HCT116 (cell line): ENCODE measurements at regions not wholly inside any gene's neighbourhood (a gene's known extent, or its start where the extent isn't known, plus 50 kb on each side); places are given as distances from the start of the nearest gene placed in this dataset.
"Not testable (repeated sequence)": the region's sequence is repeated elsewhere in the genome, so short reads cannot be mapped to it uniquely, and the experiment has no call there.

ENCODE experiments used
- ATAC-seq: fragments of 200-7000 bp; cut with Tn5 transposase; 2 replicates; pipeline ENCODE4 v1.9.1; 2020; ENCODE audit warnings: mild to moderate bottlenecking, moderate library complexity
- BruUV-seq: library from RNA; stranded (reverse); fragments of 400-500 nt; replicated peaks from 2 replicates; lab custom pipeline; 2021; lab: Mats Ljungman, UMichigan
- CTCF ChIA-PET: fragments of 300-600 bp; sonication (Branson Sonifier 250); formaldehyde crosslinking; loops from one replicate; lab custom pipeline; 2021; ENCODE audit warnings: antibody characterized with exemption; lab: Charles Lee
- POLR2A ChIA-PET: fragments of 300-600, 350-600 bp; sonication (Branson Sonifier 250); formaldehyde crosslinking; loops from one replicate; lab custom pipeline; 2021; ENCODE audit warnings: antibody characterized with exemption; lab: Charles Lee
- RAD21 ChIA-PET, 2 experiments: fragments of 300-600 bp; sonication (Branson Sonifier 250); formaldehyde crosslinking; loops; one replicate each; lab custom pipeline; 2023; ENCODE audit warnings: low total read pairs in 2 of 2; ENCODE audit not compliant: uncharacterized antibody in 2 of 2, unreplicated experiment in 2 of 2, low non-redundant PET in 1 of 2; lab: Charles Lee
- DNase-seq: peaks from one replicate; pipeline ENCODE4 v3.0.0-alpha.2; 2010; ENCODE audit warnings: low read depth, low spot score
- H2AFZ ChIP-seq: fragments of 200-600 bp; shearing (Covaris generic), sonication (generic); 2 replicates; pipeline ENCODE4 v1.6.1; 2017; ENCODE audit warnings: low read depth, mixed run types, mixed read lengths, antibody characterized with exemption, low read length; ENCODE audit not compliant: poor library complexity, severe bottlenecking
- H3K27ac ChIP-seq: 2 replicates; pipeline ENCODE4 v1.5.1; 2012; ENCODE audit warnings: low read depth, low read length
- H3K27me3 ChIP-seq: fragments of 200-600 bp; sonication (generic); 2 replicates; pipeline ENCODE4 v1.6.1; 2016; ENCODE audit warnings: mixed run types, low read length, mixed read lengths; ENCODE audit not compliant: insufficient read depth
- H3K36me3 ChIP-seq, 2 experiments: fragments of 200-500 bp in 1 of 2; fragments of 200-600 bp in 1 of 2; sonication (Bioruptor generic) in 1 of 2; sonication (generic) in 1 of 2; 2 replicates each; pipeline versions ENCODE4 v1.5.1 to v1.6.1; 2014 to 2016; ENCODE audit warnings: low read length in 2 of 2, inconsistent platforms in 1 of 2, mixed read lengths in 1 of 2, mixed run types in 1 of 2; ENCODE audit not compliant: insufficient read depth in 2 of 2, control insufficient read depth in 1 of 2
- H3K4me1 ChIP-seq, 2 experiments: fragments of 200-600 bp in 1 of 2; sonication (generic) in 1 of 2; 2 replicates each; pipeline versions ENCODE4 v1.5.1 to v1.6.1; 2012 to 2017; ENCODE audit warnings: low read length in 2 of 2, inconsistent platforms in 1 of 2, mild to moderate bottlenecking in 1 of 2, mixed read lengths in 1 of 2, mixed run types in 1 of 2, moderate library complexity in 1 of 2; ENCODE audit not compliant: insufficient read depth in 2 of 2, control insufficient read depth in 1 of 2
- H3K4me2 ChIP-seq: fragments of 200-600 bp; sonication (generic); 2 replicates; pipeline ENCODE4 v1.6.1; 2017; ENCODE audit warnings: mixed run types, low read length, mixed read lengths
- H3K4me3 ChIP-seq, 2 experiments: fragments of 200-600 bp in 1 of 2; sonication (generic) in 1 of 2; replicated peaks in 1 of 2; 2 replicates each; pipeline ENCODE4 v1.5.1; 2011 to 2016; ENCODE audit warnings: low read length in 2 of 2, control low read depth in 1 of 2, low read depth in 1 of 2, mild to moderate bottlenecking in 1 of 2, mixed read lengths in 1 of 2, mixed run types in 1 of 2
- H3K79me2 ChIP-seq: fragments of 200-600 bp; sonication (generic); 2 replicates; pipeline ENCODE4 v1.6.1; 2017; ENCODE audit warnings: mild to moderate bottlenecking, mixed run types, low read length, moderate library complexity, mixed read lengths; ENCODE audit not compliant: insufficient read depth
- H3K9ac ChIP-seq: fragments of 200-600 bp; sonication (generic); 2 replicates; pipeline ENCODE4 v1.6.1; 2016; ENCODE audit warnings: low read length, mixed read lengths
- H3K9me2 ChIP-seq: fragments of 200-600 bp; sonication (generic), shearing (Covaris generic); 2 replicates; pipeline ENCODE4 v1.6.1; 2017; ENCODE audit warnings: mixed run types, mild to moderate bottlenecking, moderate library complexity; ENCODE audit not compliant: insufficient read depth
- H3K9me3 ChIP-seq, 2 experiments: fragments of 200-500 bp in 1 of 2; fragments of 200-600 bp in 1 of 2; sonication (Bioruptor generic) in 1 of 2; sonication (generic) in 1 of 2; 2 replicates each; pipeline ENCODE4 v1.6.1; 2014 to 2017; ENCODE audit warnings: low read length in 2 of 2, mixed read lengths in 2 of 2, inconsistent platforms in 1 of 2, low read depth in 1 of 2, mild to moderate bottlenecking in 1 of 2, mixed run types in 1 of 2, moderate library complexity in 1 of 2; ENCODE audit not compliant: control insufficient read depth in 1 of 2, insufficient read depth in 1 of 2
- H4K20me1 ChIP-seq: fragments of 200-600 bp; sonication (generic), shearing (Covaris generic); 2 replicates; pipeline ENCODE4 v1.6.1; 2017; ENCODE audit warnings: mixed run types, mild to moderate bottlenecking, moderate library complexity; ENCODE audit not compliant: insufficient read depth
- ATF3 ChIP-seq: IDR thresholded peaks from 2 replicates; pipeline ENCODE4 v1.6.1; 2012
- CBX3 ChIP-seq: IDR thresholded peaks from 2 replicates; pipeline ENCODE4 v1.6.1; 2012; ENCODE audit warnings: low read depth
- CEBPB ChIP-seq: IDR thresholded peaks from 2 replicates; pipeline ENCODE4 v1.6.1; 2012; ENCODE audit warnings: low read depth
- CTCF ChIP-seq, 3 experiments: fragments of 200-600 bp in 1 of 3; sonication (generic) in 1 of 3; IDR thresholded peaks in 2 of 3; conservative IDR thresholded peaks in 1 of 3; 2 replicates each; pipeline ENCODE4 v1.5.1; 2012 to 2017; ENCODE audit warnings: low read depth in 2 of 3, low read length in 2 of 3, antibody characterized with exemption in 1 of 3, borderline replicate concordance in 1 of 3, control low read depth in 1 of 3, mild to moderate bottlenecking in 1 of 3, mixed read lengths in 1 of 3, mixed run types in 1 of 3, moderate library complexity in 1 of 3; ENCODE audit not compliant: insufficient read depth in 1 of 3
- EGR1 ChIP-seq: IDR thresholded peaks from 2 replicates; pipeline ENCODE4 v1.6.1; 2012; ENCODE audit warnings: low read depth
- EZH2 ChIP-seq: fragments of 200-600 bp; sonication (generic); IDR thresholded peaks from 2 replicates; pipeline ENCODE4 v1.6.1; 2017; ENCODE audit warnings: antibody characterized with exemption, mixed run types
- FOSL1 ChIP-seq: IDR thresholded peaks from 2 replicates; pipeline ENCODE4 v1.6.1; 2012; ENCODE audit warnings: low read depth
- JUND ChIP-seq: IDR thresholded peaks from 2 replicates; pipeline ENCODE4 v1.6.1; 2012
- MAX ChIP-seq: IDR thresholded peaks from 2 replicates; pipeline ENCODE4 v1.6.1; 2012
- REST ChIP-seq: IDR thresholded peaks from 2 replicates; pipeline ENCODE4 v1.6.1; 2012; ENCODE audit warnings: low read depth
- SP1 ChIP-seq: IDR thresholded peaks from 2 replicates; pipeline ENCODE4 v1.6.1; 2012; ENCODE audit warnings: low read depth
- SRF ChIP-seq: IDR thresholded peaks from 2 replicates; pipeline ENCODE4 v1.6.1; 2012; ENCODE audit warnings: low read depth
- ZBTB33 ChIP-seq: IDR thresholded peaks from 2 replicates; pipeline ENCODE4 v1.6.1; 2011; ENCODE audit warnings: mild to moderate bottlenecking, low read length, moderate library complexity; ENCODE audit not compliant: insufficient replicate concordance; ENCODE audit errors: extremely low read depth
- intact Hi-C: fragments of 100-400 bp; cut with micrococcal nuclease; formaldehyde crosslinking; loops from 2 replicates; pipeline ENCODE4 v1.10.0; 2022

- Histone ChIP-seq H3K9me3 (no peaks in the 10 kb centered on the region), H3K79me2 (no peaks in the 10 kb centered on the region), H3K36me3 (no peaks in the 10 kb centered on the region), H3K27ac (no peak overlapping the region), H3K27me3 (no peaks in the 10 kb centered on the region), H3K4me3 (no peak overlapping the region), H3K4me1 (peaks cover 0 to 13% of the 10 kb centered on the region in 2 experiments; a peak in 2 of 4 replicates), H3K4me2 (peak overlapping the region; percentile 43), H4K20me1 (no peaks in the 10 kb centered on the region), H3K9me2 (no peaks in the 10 kb centered on the region), H3K9ac (no peak overlapping the region), H2AFZ (peak overlapping the region; percentile 7)
- intact Hi-C loops, result no loop called here
- ChIA-PET RAD21 (no interaction called here), CTCF (no interaction called here), POLR2A (interaction anchor here (0.8 kb wide), 1 partner anchor 13 kb away, joined by 4 read pairs; no protein-coding TSS in a partner anchor)
- peak; percentile 75 for DNase-seq
- BruUV-seq, result no TSS peak
- ATAC-seq, result peak; percentile 88
- no peak for TF ChIP-seq ZBTB33
- peak; percentile 37; the same call in 1 of the 2 replicates for TF ChIP-seq ATF3
- no peak for TF ChIP-seq CTCF (IDR thresholded peaks at IDR 0.05 in 2 of 3, conservative IDR thresholded peaks at IDR 0.05 in 1 of 3; ENCODE audit: borderline replicate concordance in 1 of 3, insufficient read depth in 1 of 3, low read depth in 2 of 3, low read length in 2 of 3)
- peak; percentile 86 for TF ChIP-seq FOSL1
- TF ChIP-seq CEBPB, result peak; percentile 51; the same call in 1 of the 2 replicates
- peak; percentile 77 for TF ChIP-seq JUND
- TF ChIP-seq SRF, result no peak
- no peak for TF ChIP-seq EZH2
- no peak for TF ChIP-seq EGR1
- peak; percentile 13; the same call in 1 of the 2 replicates for TF ChIP-seq CBX3
- TF ChIP-seq SP1, result peak; percentile 76
- TF ChIP-seq MAX, result no peak
- no peak for TF ChIP-seq REST
Observed at GRCh38 chr1:188027613-188028012, 1198.9 kb downstream of the PLA2G4A start.

- H2AFZ ChIP-seq, POLR2A ChIA-PET, H3K9me2 ChIP-seq, H3K27me3 ChIP-seq, H4K20me1 ChIP-seq, H3K4me3 ChIP-seq, intact Hi-C loops, RAD21 ChIA-PET, CTCF ChIA-PET, H3K27ac ChIP-seq, H3K9ac ChIP-seq, H3K4me1 ChIP-seq, H3K36me3 ChIP-seq, H3K79me2 ChIP-seq, H3K4me2 ChIP-seq, DNase-seq, ATAC-seq, BruUV-seq, H3K9me3 ChIP-seq: not testable (repeated sequence)
Observed at GRCh38 chr1:188037572-188037971, 1208.8 kb downstream of the PLA2G4A start.
